GM12872 (cell line): ENCODE measurements at regions not wholly inside any gene's neighbourhood (a gene's known extent, or its start where the extent isn't known, plus 50 kb on each side); places are given as distances from the start of the nearest gene placed in this dataset.

Source experiments
- TF ChIP-seq, protein P1 (sequence below): IDR thresholded peaks from 3 replicates; pipeline ENCODE4 v1.5.1; 2011; ENCODE audit warnings: low read depth, mild to moderate bottlenecking, low read length, moderate library complexity; ENCODE audit not compliant: insufficient read depth

- TF ChIP-seq, protein P1, sequence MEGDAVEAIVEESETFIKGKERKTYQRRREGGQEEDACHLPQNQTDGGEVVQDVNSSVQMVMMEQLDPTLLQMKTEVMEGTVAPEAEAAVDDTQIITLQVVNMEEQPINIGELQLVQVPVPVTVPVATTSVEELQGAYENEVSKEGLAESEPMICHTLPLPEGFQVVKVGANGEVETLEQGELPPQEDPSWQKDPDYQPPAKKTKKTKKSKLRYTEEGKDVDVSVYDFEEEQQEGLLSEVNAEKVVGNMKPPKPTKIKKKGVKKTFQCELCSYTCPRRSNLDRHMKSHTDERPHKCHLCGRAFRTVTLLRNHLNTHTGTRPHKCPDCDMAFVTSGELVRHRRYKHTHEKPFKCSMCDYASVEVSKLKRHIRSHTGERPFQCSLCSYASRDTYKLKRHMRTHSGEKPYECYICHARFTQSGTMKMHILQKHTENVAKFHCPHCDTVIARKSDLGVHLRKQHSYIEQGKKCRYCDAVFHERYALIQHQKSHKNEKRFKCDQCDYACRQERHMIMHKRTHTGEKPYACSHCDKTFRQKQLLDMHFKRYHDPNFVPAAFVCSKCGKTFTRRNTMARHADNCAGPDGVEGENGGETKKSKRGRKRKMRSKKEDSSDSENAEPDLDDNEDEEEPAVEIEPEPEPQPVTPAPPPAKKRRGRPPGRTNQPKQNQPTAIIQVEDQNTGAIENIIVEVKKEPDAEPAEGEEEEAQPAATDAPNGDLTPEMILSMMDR, result no peak
Measured at GRCh38 chr12:127373559-127373958, 893.4 kb upstream of the TMEM132C start.

GRCh38 chr12:127374447-127374846 lies 892.5 kb upstream of the TMEM132C start:
- TF ChIP-seq, protein P1, result no peak

GRCh38 chr12:127381043-127381668 lies 885.8 kb upstream of the TMEM132C start:
- TF ChIP-seq, protein P1, result peak; percentile 80

- TF ChIP-seq, protein P1, result no peak
Measured at GRCh38 chr12:127381681-127382080, 885.3 kb upstream of the TMEM132C start.

DNA sequence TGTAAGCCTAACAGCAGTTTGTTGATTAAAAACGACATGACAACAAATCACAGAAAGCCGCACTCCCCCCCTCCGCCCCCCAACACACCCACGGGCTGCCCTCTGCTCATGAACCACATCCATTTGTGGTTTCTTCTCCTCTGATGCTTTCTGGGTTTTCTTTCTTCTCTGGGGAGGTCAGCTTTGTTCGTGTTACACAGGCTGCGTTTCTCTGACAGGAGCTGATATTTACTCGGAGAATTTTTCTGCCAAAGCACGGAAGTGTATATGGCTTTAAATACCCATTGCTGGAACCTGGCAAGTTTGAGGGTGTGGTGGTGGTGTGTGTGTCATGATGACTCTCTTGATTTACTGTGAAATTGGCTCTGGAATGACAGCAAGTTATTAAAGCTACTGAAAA lies 883.7 kb upstream of the TMEM132C start:
- TF ChIP-seq, protein P1, result no peak

GRCh38 chr12:127386723-127387122 lies 880.2 kb upstream of the TMEM132C start:
- TF ChIP-seq, protein P1, result no peak

DNA sequence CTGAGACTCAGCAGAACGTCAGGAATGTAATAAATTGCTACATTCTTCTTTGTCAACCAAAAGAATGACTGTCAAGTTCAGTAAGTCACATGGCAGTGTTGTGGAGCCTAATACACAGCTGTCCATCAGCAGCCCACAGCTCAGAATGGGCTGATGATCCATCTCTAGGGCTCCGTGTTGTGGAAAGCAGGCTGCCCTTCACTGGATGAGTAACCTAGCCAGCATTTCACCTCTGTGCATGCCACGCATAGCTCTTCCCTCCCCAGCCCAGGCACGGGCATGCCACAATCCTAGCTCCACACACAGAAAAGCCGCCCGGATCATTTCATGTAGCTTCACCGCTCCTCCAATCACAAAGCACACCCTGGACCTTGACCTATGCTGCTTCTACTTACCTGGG lies 878.0 kb upstream of the TMEM132C start:
- TF ChIP-seq, protein P1, result no peak
